HEK293T (cell line): ENCODE measurements at regions not wholly inside any gene's neighbourhood (a gene's known extent, or its start where the extent isn't known, plus 50 kb on each side); places are given as distances from the start of the nearest gene placed in this dataset.

Experiments used
- ARNT ChIP-seq: fragments of 450-650 bp; IDR thresholded peaks from 2 replicates; pipeline ENCODE4 v1.6.1; 2017; ENCODE audit warnings: mild to moderate bottlenecking
- BHLHE40 ChIP-seq: fragments of 450-650 bp; IDR thresholded peaks from 2 replicates; pipeline ENCODE4 v1.6.1; 2016; ENCODE audit warnings: mild to moderate bottlenecking, moderate library complexity, borderline replicate concordance
- CTBP1 ChIP-seq: fragments of 450-650 bp; IDR thresholded peaks from 2 replicates; pipeline ENCODE4 v1.6.1; 2016; ENCODE audit warnings: borderline replicate concordance
- FOXA1 ChIP-seq: fragments of 450-650 bp; IDR thresholded peaks from 2 replicates; pipeline ENCODE4 v1.6.1; 2016; ENCODE audit warnings: mild to moderate bottlenecking
- FOXK2 ChIP-seq: fragments of 450-650 bp; IDR thresholded peaks from 2 replicates; pipeline ENCODE4 v1.6.1; 2016; ENCODE audit warnings: mild to moderate bottlenecking
- FOXM1 ChIP-seq: fragments of 450-650 bp; IDR thresholded peaks from 2 replicates; pipeline ENCODE4 v1.6.1; 2017; ENCODE audit warnings: mild to moderate bottlenecking, borderline replicate concordance
- HDGF ChIP-seq: fragments of 450-650 bp; IDR thresholded peaks from 2 replicates; pipeline ENCODE4 v1.6.1; 2017; ENCODE audit warnings: antibody characterized with exemption, borderline replicate concordance
- SP1 ChIP-seq: fragments of 450-650 bp; IDR thresholded peaks from 2 replicates; pipeline ENCODE4 v1.6.1; 2017
- SUZ12 ChIP-seq: fragments of 450-650 bp; IDR thresholded peaks from 2 replicates; pipeline ENCODE4 v1.6.1; 2016; ENCODE audit warnings: mild to moderate bottlenecking
- TARDBP ChIP-seq: fragments of 450-650 bp; IDR thresholded peaks from 2 replicates; pipeline ENCODE4 v1.6.1; 2016
- ZNF384 ChIP-seq: fragments of 450-650 bp; IDR thresholded peaks from 2 replicates; pipeline ENCODE4 v1.6.1; 2016
- TF ChIP-seq, protein P1 (sequence below): fragments of 450-650 bp; IDR thresholded peaks from 2 replicates; pipeline ENCODE4 v1.6.1; 2016

DNA sequence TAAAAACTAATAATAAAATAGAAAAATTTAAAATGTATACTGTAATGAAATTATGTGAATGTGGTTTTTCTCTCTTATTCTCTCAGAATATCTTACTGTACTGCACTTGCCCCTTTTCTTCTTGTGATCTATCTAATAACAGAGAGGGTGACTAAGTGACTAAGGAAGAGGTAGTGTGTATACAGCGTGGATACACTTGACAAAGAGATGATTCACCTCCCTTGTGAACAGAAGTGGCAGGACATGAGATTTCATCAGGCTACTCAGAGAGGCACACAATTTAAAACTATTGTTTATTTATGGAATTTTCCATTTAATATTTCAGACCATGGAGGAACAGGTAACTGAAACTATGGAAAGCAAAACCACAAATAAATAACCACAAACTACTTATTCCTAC lies 806.6 kb upstream of the GHITM start:
- no peak for TF ChIP-seq FOXA1
- TF ChIP-seq SP1: no peak
- no peak for TF ChIP-seq TARDBP
- no peak for TF ChIP-seq FOXK2
- TF ChIP-seq HDGF: no peak
- TF ChIP-seq ZNF384: no peak
- TF ChIP-seq SUZ12: no peak
- TF ChIP-seq FOXM1: no peak
- TF ChIP-seq ARNT: no peak
- no peak for TF ChIP-seq CTBP1
- TF ChIP-seq, protein P1, sequence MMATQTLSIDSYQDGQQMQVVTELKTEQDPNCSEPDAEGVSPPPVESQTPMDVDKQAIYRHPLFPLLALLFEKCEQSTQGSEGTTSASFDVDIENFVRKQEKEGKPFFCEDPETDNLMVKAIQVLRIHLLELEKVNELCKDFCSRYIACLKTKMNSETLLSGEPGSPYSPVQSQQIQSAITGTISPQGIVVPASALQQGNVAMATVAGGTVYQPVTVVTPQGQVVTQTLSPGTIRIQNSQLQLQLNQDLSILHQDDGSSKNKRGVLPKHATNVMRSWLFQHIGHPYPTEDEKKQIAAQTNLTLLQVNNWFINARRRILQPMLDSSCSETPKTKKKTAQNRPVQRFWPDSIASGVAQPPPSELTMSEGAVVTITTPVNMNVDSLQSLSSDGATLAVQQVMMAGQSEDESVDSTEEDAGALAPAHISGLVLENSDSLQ: no peak
- no peak for TF ChIP-seq BHLHE40
